Activated T-cell treated with anti-CD3 and anti-CD28 coated beads, Interleukin-2, amount 50 U/mL, for 72 hours (primary cell): ENCODE measurements at regions not wholly inside any gene's neighbourhood (a gene's known extent, or its start where the extent isn't known, plus 50 kb on each side); places are given as distances from the start of the nearest gene placed in this dataset.
A peak's percentile ranks its signal among the peaks of the same experiment; 100 is the strongest.
"Not testable (repeated sequence)": the region's sequence is repeated elsewhere in the genome, so short reads cannot be mapped to it uniquely, and the experiment has no call there.

Experiments used
- ATAC-seq, 2 donors: fragments of 150-1000 bp; cut with Tn5 transposase; replicated peaks in 1 of 2; 2 replicates each; pipeline ENCODE4 v1.10.0; 2021; ENCODE audit warnings: moderate library complexity in 2 of 2, mild to moderate bottlenecking in 1 of 2
- DNase-seq, 2 donors: peaks; one replicate each; pipeline ENCODE4 v3.0.0; 2021 to 2022; ENCODE audit warnings: mixed read lengths in 1 of 2
- H3K27ac Mint-ChIP-seq: one replicate; pipeline ENCODE4 v1.8.0; 2022; ENCODE audit warnings: mild to moderate bottlenecking, moderate library complexity, mixed read lengths
- H3K27me3 Mint-ChIP-seq: one replicate; pipeline ENCODE4 v1.8.0; 2022; ENCODE audit warnings: low read depth, mixed read lengths
- H3K36me3 Mint-ChIP-seq, 2 donors: one replicate each; pipeline ENCODE4 v1.8.0; 2022; ENCODE audit warnings: mixed read lengths in 2 of 2, mild to moderate bottlenecking in 1 of 2; ENCODE audit not compliant: insufficient read depth in 2 of 2
- H3K4me1 Mint-ChIP-seq: one replicate; pipeline ENCODE4 v1.8.0; 2022; ENCODE audit warnings: low read depth, mixed read lengths
- H3K4me3 Mint-ChIP-seq, 2 donors: one replicate each; pipeline ENCODE4 v1.8.0; 2022; ENCODE audit warnings: mild to moderate bottlenecking in 2 of 2, mixed read lengths in 2 of 2, moderate library complexity in 2 of 2
- H3K9me3 Mint-ChIP-seq, 2 donors: one replicate each; pipeline ENCODE4 v1.8.0; 2022; ENCODE audit warnings: mixed read lengths in 2 of 2

- no peaks in the 10 kb centered on the region for H3K4me1 Mint-ChIP-seq
- no peaks in the 10 kb centered on the region for H3K9me3 Mint-ChIP-seq
- no peaks in the 10 kb centered on the region for H3K36me3 Mint-ChIP-seq
- ATAC-seq (no peak), DNase-seq (no peak)
- H3K27ac Mint-ChIP-seq, result no peak overlapping the region
- no peak overlapping the region for H3K4me3 Mint-ChIP-seq
- H3K27me3 Mint-ChIP-seq, result peaks cover 14% of the 10 kb centered on the region
Measured at GRCh38 chr2:64796926-64797325, 143.2 kb upstream of the SERTAD2 start.

DNA sequence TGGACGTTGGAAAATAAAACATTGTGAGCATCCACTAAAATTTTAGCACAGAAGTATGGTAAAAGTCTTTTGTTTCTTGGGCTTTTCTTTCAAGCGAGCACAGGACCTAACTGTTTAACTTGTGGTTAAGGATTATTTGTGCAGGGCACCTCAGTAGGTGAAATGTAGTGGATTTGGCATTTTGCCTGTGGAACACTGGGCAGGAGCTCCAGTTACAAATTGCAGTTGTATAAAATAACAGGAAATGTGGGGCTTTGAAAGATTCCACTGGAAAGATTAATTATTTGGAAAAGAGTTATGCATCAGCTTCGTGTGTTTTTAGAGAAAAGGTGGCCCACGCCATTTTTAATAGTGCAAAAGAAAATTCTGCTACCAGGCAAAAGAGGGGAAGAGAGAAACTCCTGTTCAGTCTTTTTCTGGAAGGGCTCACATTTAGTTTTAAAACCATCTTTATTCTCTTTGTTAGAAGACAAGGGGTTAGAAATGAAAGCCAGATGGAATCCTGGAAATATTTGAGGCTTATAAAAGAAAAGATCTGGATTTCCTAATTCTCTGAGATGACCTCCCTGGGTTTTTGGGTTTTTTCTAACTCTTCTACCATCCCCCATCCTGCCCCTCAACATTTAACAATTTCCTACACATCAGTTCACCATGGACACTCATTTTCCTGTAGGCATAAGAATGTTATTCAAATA is 144.3 kb upstream of the SERTAD2 start:
- H3K36me3 Mint-ChIP-seq, result no peaks in the 10 kb centered on the region
- ATAC-seq, result no peak
- no peaks in the 10 kb centered on the region for H3K9me3 Mint-ChIP-seq
- peaks cover 14% of the 10 kb centered on the region for H3K27me3 Mint-ChIP-seq
- H3K27ac Mint-ChIP-seq, result no peak overlapping the region
- no peak overlapping the region for H3K4me3 Mint-ChIP-seq
- no peak for DNase-seq
- no peaks in the 10 kb centered on the region for H3K4me1 Mint-ChIP-seq

- Mint-ChIP-seq H3K4me3 (no peak overlapping the region), H3K4me1 (no peaks in the 10 kb centered on the region), H3K9me3 (no peaks in the 10 kb centered on the region), H3K36me3 (no peaks in the 10 kb centered on the region), H3K27ac (no peak overlapping the region), H3K27me3 (peaks cover 14% of the 10 kb centered on the region)
- DNase-seq (no peak), ATAC-seq (no peak)
Measured at GRCh38 chr2:64799592-64800252, 146.0 kb upstream of the SERTAD2 start.

DNA sequence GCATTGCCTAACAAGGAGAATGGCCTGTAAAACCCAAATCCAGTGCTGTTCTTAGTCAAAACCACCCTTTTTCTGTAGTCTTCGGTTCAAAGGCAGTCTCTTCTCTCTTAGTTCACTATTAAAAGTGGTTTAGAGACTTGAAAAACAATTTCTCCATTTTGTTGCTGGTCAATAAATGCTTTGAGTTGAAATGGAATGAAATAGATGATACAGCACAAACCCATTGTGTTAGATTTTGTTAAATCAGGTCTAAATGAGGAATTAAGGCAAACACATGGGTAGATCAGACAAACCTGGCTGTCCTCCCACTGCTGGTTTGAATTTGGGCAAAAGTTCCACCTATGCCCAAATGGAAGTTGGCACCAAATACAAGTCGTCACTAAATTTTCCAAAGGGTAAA is 150.1 kb upstream of the SERTAD2 start:
- Mint-ChIP-seq H3K9me3 (no peaks in the 10 kb centered on the region), H3K4me3 (no peak overlapping the region), H3K27ac (no peak overlapping the region), H3K27me3 (peaks cover 3% of the 10 kb centered on the region), H3K36me3 (no peaks in the 10 kb centered on the region), H3K4me1 (peaks cover 24% of the 10 kb centered on the region)
- ATAC-seq (no peak), DNase-seq (no peak)

DNA sequence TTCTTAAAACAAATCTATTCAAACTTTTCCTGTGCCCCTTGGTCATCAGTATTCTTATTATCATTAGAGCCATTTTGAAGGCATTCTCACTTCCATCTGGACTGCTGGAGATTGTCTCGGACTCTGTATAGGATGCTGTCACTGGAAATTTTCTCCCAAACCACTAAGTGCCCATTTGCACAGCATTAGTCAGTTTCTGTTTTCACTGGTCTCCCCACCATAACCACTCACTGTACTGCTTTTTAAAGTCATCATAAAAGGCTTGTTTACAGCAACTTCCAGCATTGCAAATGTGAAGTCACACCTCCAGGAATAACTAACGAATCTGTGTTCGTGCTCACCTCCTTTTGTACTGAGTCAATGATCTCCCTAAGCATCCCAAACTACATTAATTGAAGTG is 150.9 kb upstream of the SERTAD2 start:
- no peaks in the 10 kb centered on the region for H3K27me3 Mint-ChIP-seq
- no peaks in the 10 kb centered on the region for H3K36me3 Mint-ChIP-seq
- DNase-seq, result no peak
- H3K4me3 Mint-ChIP-seq, result no peak overlapping the region
- no peak for ATAC-seq
- H3K27ac Mint-ChIP-seq, result no peak overlapping the region
- H3K9me3 Mint-ChIP-seq, result no peaks in the 10 kb centered on the region
- peaks cover 24% of the 10 kb centered on the region for H3K4me1 Mint-ChIP-seq

DNA sequence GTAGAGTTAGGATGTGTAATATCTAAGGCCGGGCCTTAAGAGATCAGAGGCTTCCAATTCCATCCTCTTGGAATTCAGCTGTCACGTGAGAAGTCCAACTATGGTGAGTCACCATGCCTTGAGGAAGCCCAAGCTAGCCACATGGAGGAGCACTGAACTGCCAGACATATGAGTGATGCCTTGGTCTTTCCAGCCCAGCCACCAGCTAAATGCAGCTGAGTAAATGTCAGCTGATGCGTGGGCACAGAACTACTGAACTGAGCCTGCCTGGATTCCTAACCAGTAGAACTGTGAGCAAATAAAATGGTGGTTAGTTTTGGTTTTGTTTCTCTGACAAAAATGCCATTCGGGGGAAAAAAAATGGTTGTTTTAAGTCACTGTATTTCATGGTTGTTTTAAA is 153.7 kb upstream of the SERTAD2 start:
- Mint-ChIP-seq H3K4me1 (peaks cover 31% of the 10 kb centered on the region), H3K9me3 (no peaks in the 10 kb centered on the region), H3K27ac (no peak overlapping the region), H3K27me3 (no peaks in the 10 kb centered on the region), H3K4me3 (peak overlapping the region; percentile 8 to 40), H3K36me3 (no peaks in the 10 kb centered on the region)
- peak; percentile 99 to 100 for ATAC-seq
- peak; percentile 61 to 67 for DNase-seq

GRCh38 chr2:64808092-64808491 is 154.4 kb upstream of the SERTAD2 start:
- Mint-ChIP-seq H3K27ac (peak overlapping the region; percentile 66), H3K9me3 (no peaks in the 10 kb centered on the region), H3K36me3 (no peaks in the 10 kb centered on the region), H3K4me3 (no peak overlapping the region), H3K27me3 (no peaks in the 10 kb centered on the region), H3K4me1 (peaks cover 31% of the 10 kb centered on the region)
- ATAC-seq (no peak), DNase-seq (no peak)

DNA sequence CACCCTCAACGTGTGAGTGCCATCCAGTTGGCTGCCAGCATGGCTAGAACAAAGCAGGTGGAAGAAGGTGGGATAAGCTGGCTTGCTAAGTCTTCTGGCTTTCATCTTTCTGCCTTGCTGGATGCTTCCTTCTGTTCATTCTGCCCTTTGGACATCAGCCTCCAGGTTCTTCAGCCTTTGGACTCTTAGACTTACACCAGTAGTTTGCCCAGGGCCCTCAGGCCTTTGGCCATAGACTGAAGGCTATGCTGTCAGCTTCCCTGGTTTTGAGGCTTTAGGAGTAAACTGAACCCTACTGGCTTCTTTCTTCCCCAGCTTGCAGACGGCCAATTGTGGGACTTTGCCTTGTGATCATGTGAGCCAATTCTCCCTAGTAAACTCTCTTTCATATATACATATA is 155.0 kb upstream of the SERTAD2 start:
- no peaks in the 10 kb centered on the region for H3K27me3 Mint-ChIP-seq
- DNase-seq (no peak), ATAC-seq (no peak)
- H3K9me3 Mint-ChIP-seq, result no peaks in the 10 kb centered on the region
- H3K4me1 Mint-ChIP-seq, result peaks cover 34% of the 10 kb centered on the region
- no peak overlapping the region for H3K4me3 Mint-ChIP-seq
- H3K36me3 Mint-ChIP-seq, result no peaks in the 10 kb centered on the region
- no peak overlapping the region for H3K27ac Mint-ChIP-seq

DNA sequence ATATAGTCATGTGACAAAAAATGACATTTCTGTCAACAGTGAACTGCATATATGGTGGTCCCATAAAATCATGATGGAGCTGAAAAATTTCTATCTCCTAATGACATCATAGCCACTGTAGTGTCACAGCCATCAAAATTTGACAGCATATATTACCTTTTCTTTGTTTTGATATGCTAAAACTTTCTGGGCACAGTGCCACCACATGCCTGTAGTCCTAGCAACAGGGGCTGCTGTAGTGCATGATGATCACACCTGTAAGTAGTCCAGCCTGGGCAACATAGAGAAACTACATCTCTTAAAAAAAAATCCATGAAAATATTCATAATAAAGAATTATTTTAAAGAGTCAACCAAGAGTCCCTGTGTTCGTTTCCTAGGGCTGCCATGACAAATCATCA is 155.5 kb upstream of the SERTAD2 start:
- DNase-seq, result no peak
- no peak overlapping the region for H3K27ac Mint-ChIP-seq
- ATAC-seq, result no peak
- H3K36me3 Mint-ChIP-seq, result no peaks in the 10 kb centered on the region
- no peaks in the 10 kb centered on the region for H3K27me3 Mint-ChIP-seq
- H3K4me3 Mint-ChIP-seq, result no peak overlapping the region
- no peaks in the 10 kb centered on the region for H3K9me3 Mint-ChIP-seq
- peaks cover 37% of the 10 kb centered on the region for H3K4me1 Mint-ChIP-seq

DNA sequence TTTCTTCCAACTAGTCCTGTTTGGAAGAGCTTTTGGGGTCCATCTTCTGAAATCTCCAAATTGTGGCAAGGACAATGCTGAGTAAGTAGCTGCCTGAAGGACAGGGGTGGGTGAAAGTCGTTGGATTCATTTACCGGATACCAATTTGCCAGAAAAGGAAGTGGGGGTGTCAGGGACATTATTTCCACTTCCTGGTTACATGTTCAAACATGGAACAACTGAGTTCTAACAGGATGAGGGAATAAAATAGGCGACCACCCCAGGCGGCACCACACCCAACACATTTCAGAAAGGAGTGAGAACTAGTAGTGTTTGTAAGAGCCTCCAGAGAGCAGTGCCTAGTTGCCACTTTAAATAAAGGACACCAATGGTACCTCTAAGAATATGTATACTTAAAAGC is 158.6 kb upstream of the SERTAD2 start:
- Mint-ChIP-seq H3K27ac (no peak overlapping the region), H3K4me3 (no peak overlapping the region), H3K27me3 (no peaks in the 10 kb centered on the region), H3K9me3 (no peaks in the 10 kb centered on the region), H3K36me3 (no peaks in the 10 kb centered on the region), H3K4me1 (peaks cover 39% of the 10 kb centered on the region)
- no peak for ATAC-seq
- DNase-seq, result no peak

GRCh38 chr2:64814007-64814406 is 160.3 kb upstream of the SERTAD2 start:
- DNase-seq, result no peak
- no peaks in the 10 kb centered on the region for H3K36me3 Mint-ChIP-seq
- H3K27ac Mint-ChIP-seq, result no peak overlapping the region
- H3K27me3 Mint-ChIP-seq, result no peaks in the 10 kb centered on the region
- H3K4me1 Mint-ChIP-seq, result peaks cover 35% of the 10 kb centered on the region
- H3K4me3 Mint-ChIP-seq, result no peak overlapping the region
- no peaks in the 10 kb centered on the region for H3K9me3 Mint-ChIP-seq
- ATAC-seq, result no peak

- peaks cover 58% of the 10 kb centered on the region for H3K4me1 Mint-ChIP-seq
- not testable (repeated sequence) for ATAC-seq, H3K27me3 Mint-ChIP-seq
Measured at GRCh38 chr2:64816526-64816925, 162.8 kb upstream of the SERTAD2 start.

DNA sequence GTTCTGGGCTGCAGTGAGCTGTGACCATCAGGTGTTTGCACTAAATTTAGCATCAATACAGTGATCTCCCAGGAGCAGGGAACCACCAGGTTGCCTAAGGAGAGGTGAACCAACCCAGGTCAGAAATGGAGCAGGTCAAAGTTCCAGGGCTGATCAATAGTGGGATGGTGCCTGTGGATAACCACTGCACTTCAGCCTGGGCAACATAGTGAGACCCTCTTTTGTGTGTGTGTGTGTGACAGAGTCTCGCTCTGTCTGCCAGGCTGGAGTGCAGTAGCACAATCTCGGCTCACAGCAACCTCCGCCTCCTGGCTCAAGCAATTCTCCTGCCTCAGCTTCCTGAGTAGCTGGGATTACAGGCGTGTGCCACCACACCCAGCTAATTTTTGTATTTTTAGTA is 163.7 kb upstream of the SERTAD2 start:
- no peak for ATAC-seq
- Mint-ChIP-seq H3K27me3 (no peaks in the 10 kb centered on the region), H3K36me3 (no peaks in the 10 kb centered on the region), H3K4me3 (no peak overlapping the region), H3K9me3 (no peaks in the 10 kb centered on the region), H3K27ac (no peak overlapping the region), H3K4me1 (peaks cover 52% of the 10 kb centered on the region)
- no peak for DNase-seq

More at GRCh38 chr2:64816526-64816925, 162.8 kb upstream of the SERTAD2 start:
- not testable (repeated sequence) for DNase-seq, H3K36me3 Mint-ChIP-seq, H3K9me3 Mint-ChIP-seq, H3K4me3 Mint-ChIP-seq, H3K27ac Mint-ChIP-seq

- ATAC-seq (no peak), DNase-seq (no peak)
- peaks cover 50% of the 10 kb centered on the region for H3K4me1 Mint-ChIP-seq
- no peaks in the 10 kb centered on the region for H3K36me3 Mint-ChIP-seq
- no peaks in the 10 kb centered on the region for H3K9me3 Mint-ChIP-seq
- H3K27me3 Mint-ChIP-seq, result no peaks in the 10 kb centered on the region
- no peak overlapping the region for H3K27ac Mint-ChIP-seq
- H3K4me3 Mint-ChIP-seq, result peak overlapping the region; percentile 15 to 37
Measured at GRCh38 chr2:64818664-64819060, 164.9 kb upstream of the SERTAD2 start.
